Uterus (tissue), 3 donors: ENCODE measurements at regions not wholly inside any gene's neighbourhood (a gene's known extent, or its start where the extent isn't known, plus 50 kb on each side); places are given as distances from the start of the nearest gene placed in this dataset.

Source experiments
- DNase-seq, 2 donors: peaks; one replicate each; pipeline ENCODE4 v3.0.0-alpha.2; 2019 to 2020
- H3K27ac ChIP-seq, 2 donors: fragments of 200-600 bp; sonication (generic); 1 replicate in 1 of 2; 2 replicates in 1 of 2; pipeline ENCODE4 v1.5.1; 2016 to 2018
- H3K27me3 ChIP-seq, 2 donors: fragments of 200-600 bp; sonication (generic); one replicate each; pipeline ENCODE4 v1.5.1; 2018 to 2019; ENCODE audit warnings: control low read depth in 1 of 2
- H3K36me3 ChIP-seq, 2 donors: fragments of 200-600 bp; sonication (generic); one replicate each; pipeline ENCODE4 v1.5.1; 2019; ENCODE audit warnings: control low read depth in 1 of 2
- H3K4me1 ChIP-seq, 2 donors: fragments of 200-600 bp; sonication (generic); one replicate each; pipeline ENCODE4 v1.5.1; 2018 to 2019; ENCODE audit warnings: control low read depth in 1 of 2
- H3K4me3 ChIP-seq, 2 donors: fragments of 200-600 bp; sonication (generic); 1 replicate in 1 of 2; 2 replicates in 1 of 2; pipeline ENCODE4 v1.5.1; 2018 to 2019; ENCODE audit warnings: mild to moderate bottlenecking in 1 of 2
- H3K9me3 ChIP-seq, 2 donors: fragments of 200-600 bp; sonication (generic); one replicate each; pipeline ENCODE4 v1.5.1; 2019; ENCODE audit warnings: control low read depth in 1 of 2
- POLR2A ChIP-seq, 2 donors: fragments of 450-650 bp; IDR thresholded peaks; one replicate each; pipeline ENCODE4 v1.6.1; 2016; ENCODE audit warnings: antibody characterized with exemption in 2 of 2, mild to moderate bottlenecking in 1 of 2, moderate library complexity in 1 of 2
- intact Hi-C: fragments of 100-400 bp; cut with DNase I; formaldehyde crosslinking; loops from one replicate; pipeline ENCODE4 v1.15.1; 2023; ENCODE audit warnings: low total_unique reads
- TF ChIP-seq, protein P1 (sequence below), 4 experiments: fragments of 200-600 bp in 2 of 4; fragments of 450-650 bp in 2 of 4; sonication (generic) in 2 of 4; IDR thresholded peaks; one replicate each; pipeline ENCODE4 v1.5.1; 2016 to 2019; ENCODE audit warnings: antibody characterized with exemption in 4 of 4, mild to moderate bottlenecking in 2 of 4, moderate library complexity in 1 of 4
- donor health status: DM: yes; HTN: yes; CAD: no.

DNA sequence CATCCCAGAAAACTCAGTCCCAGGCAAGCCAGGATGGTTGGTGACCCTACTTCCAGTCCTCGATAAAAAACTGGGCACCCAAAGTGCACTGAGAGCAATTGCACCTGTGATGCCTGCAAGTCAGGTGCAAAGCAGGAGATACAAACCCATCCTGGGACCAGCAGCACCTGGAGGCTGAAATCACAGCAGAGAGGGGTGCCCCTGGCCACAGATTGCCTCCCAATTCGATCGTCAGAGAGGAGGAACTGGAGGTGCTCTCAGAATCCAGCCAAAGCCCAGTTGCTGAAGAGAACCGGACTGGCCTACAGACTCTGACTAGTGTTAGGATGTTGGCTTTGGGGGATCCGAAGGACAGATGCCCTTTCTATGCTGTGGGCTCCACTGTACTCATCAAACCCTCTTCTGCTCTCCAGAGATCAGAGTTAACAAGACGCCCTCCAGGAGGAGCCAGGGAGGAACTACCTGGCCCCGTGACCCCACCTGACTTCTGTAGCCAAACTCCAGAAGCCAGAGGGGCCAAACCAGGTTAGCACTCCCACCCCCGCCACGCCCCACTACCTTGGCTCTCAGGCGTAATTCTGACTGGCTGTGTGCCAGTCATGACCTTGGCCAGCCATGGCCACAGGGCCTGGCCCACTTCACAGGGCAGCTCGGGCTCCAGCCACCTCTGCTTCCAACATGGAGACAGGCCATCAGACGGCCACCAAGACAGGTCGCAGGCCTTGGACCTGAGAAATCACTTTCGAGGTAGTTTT lies 284.5 kb upstream of the RTL1 start:
- intact Hi-C loops, result no loop called here
- Histone ChIP-seq H3K4me3 (no peak overlapping the region), H3K27me3 (no peaks in the 10 kb centered on the region), H3K4me1 (no peaks in the 10 kb centered on the region), H3K36me3 (no peaks in the 10 kb centered on the region), H3K27ac (peak overlapping the region in 1 of 2 donors; percentile 15), H3K9me3 (no peaks in the 10 kb centered on the region)
- peak; percentile 8 to 13 for DNase-seq
- TF ChIP-seq, protein P1, sequence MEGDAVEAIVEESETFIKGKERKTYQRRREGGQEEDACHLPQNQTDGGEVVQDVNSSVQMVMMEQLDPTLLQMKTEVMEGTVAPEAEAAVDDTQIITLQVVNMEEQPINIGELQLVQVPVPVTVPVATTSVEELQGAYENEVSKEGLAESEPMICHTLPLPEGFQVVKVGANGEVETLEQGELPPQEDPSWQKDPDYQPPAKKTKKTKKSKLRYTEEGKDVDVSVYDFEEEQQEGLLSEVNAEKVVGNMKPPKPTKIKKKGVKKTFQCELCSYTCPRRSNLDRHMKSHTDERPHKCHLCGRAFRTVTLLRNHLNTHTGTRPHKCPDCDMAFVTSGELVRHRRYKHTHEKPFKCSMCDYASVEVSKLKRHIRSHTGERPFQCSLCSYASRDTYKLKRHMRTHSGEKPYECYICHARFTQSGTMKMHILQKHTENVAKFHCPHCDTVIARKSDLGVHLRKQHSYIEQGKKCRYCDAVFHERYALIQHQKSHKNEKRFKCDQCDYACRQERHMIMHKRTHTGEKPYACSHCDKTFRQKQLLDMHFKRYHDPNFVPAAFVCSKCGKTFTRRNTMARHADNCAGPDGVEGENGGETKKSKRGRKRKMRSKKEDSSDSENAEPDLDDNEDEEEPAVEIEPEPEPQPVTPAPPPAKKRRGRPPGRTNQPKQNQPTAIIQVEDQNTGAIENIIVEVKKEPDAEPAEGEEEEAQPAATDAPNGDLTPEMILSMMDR (IDR thresholded peaks at IDR 0.05), result no peak
- TF ChIP-seq POLR2A (IDR thresholded peaks at IDR 0.05), result no peak

DNA sequence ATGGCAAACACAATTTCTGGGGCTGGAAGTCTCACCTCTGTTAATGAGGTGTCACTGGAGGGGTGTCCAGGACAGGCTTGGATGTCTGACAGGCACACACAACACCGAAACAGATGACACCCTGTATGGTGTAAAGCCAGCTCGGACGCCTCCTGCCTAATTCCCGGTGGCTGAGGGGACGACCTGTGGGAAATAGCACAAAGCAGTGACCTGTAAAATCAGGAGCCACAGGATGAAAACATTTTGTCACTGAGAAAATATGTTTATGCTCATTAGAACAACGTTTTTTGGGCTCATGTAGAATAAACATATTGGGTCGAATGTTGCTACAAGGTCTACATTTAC lies 285.0 kb upstream of the RTL1 start:
- DNase-seq, result no peak
- Histone ChIP-seq H3K4me3 (no peak overlapping the region), H3K36me3 (no peaks in the 10 kb centered on the region), H3K27ac (peak overlapping the region in 1 of 2 donors; percentile 15), H3K9me3 (no peaks in the 10 kb centered on the region), H3K4me1 (no peaks in the 10 kb centered on the region), H3K27me3 (no peaks in the 10 kb centered on the region)
- TF ChIP-seq, protein P1 (IDR thresholded peaks at IDR 0.05), result no peak
- no peak for TF ChIP-seq POLR2A (IDR thresholded peaks at IDR 0.05)
- intact Hi-C loops, result no loop called here

DNA sequence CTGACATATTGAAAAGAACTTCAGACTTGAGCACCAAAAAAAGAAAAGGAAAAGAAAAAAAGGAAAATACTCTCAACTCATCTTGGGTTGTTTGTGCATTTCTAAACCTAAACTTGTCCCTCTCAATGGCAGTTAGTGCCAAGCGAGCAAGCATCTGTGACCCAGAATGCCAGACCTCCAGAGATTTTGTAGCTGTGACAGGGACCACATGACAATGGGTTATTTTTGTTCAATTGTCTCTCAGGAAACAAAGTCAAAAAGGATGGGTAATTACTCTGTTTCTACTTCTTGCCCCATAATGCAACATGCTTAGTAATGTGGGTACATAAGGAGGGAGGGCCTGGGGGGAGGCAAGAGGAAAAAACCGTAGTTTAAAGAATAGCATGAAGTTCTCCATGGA lies 285.7 kb upstream of the RTL1 start:
- no peaks in the 10 kb centered on the region for H3K27me3 ChIP-seq

DNA sequence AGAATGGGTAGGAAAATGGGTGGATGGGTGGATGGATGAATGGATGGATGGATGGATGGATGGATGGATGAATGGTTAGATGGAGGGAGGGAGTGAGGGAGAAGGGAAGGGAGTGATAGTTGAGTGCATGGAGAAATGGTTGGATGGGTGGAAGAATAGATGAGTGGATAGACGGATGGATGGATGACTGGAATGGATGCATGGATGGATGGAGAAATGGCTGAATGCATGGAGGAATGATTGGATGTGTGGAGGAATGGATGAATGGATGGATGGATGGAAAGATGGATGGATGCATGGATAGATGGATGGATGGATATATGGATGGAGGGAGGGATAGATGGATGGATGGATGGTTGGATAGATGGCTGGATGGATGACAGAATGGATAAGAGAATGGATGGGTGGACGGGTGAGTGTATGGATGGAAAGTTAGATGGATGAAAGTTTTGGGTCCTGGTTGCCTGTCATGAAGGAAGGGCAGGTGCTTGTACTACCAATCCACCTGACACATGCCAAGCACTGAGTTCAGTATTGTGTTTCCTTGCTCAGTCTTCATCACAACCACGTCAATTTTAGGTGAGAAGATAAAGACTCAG lies 286.5 kb upstream of the RTL1 start:
- DNase-seq, result no peak
- TF ChIP-seq, protein P1 (IDR thresholded peaks at IDR 0.05), result no peak
- no peak for TF ChIP-seq POLR2A (IDR thresholded peaks at IDR 0.05)
- Histone ChIP-seq H3K9me3 (no peaks in the 10 kb centered on the region), H3K27ac (no peak overlapping the region), H3K4me1 (no peaks in the 10 kb centered on the region), H3K4me3 (no peak overlapping the region), H3K36me3 (no peaks in the 10 kb centered on the region), H3K27me3 (no peaks in the 10 kb centered on the region)
- intact Hi-C loops, result no loop called here

More for the DNA sequence above, 285.7 kb upstream of the RTL1 start:
- H3K4me3 ChIP-seq, result no peak overlapping the region
- DNase-seq, result no peak
- intact Hi-C loops, result no loop called here
- no peak for TF ChIP-seq POLR2A (IDR thresholded peaks at IDR 0.05)
- TF ChIP-seq, protein P1 (IDR thresholded peaks at IDR 0.05), result no peak
- no peaks in the 10 kb centered on the region for H3K9me3 ChIP-seq
- H3K4me1 ChIP-seq, result no peaks in the 10 kb centered on the region
- no peak overlapping the region for H3K27ac ChIP-seq
- H3K36me3 ChIP-seq, result no peaks in the 10 kb centered on the region

DNA sequence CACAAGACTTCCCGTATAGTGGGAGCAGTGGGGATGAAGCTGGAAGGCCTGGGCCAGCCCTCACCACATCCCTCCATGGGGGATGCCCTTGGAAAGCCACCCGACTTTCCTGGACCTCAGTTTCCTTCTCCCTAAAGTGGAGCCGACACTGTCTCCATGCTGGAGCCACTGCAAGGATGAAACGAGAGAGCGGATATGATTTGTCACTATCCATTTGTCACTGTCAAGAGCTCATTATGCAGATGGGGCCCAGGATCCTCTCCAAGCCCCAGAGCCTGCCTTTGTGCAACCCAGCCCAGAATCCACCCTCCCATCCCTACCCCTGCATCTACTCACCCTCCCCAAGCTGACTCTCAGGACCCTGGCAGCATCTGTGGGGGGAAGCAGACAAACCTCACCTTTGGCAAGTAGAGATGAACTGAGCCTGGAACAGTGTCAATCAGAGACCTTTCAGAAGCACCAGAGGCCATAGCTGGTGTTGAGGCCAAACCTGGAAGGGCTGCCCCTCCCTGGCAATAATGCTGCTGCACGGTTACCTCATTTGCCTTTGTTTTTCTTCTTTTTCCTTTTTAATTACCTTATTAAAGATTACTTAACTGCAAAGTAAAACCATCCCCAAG lies 287.7 kb upstream of the RTL1 start:
- no peaks in the 10 kb centered on the region for H3K27me3 ChIP-seq
- H3K4me3 ChIP-seq, result no peak overlapping the region
- TF ChIP-seq, protein P1 (IDR thresholded peaks at IDR 0.05), result no peak
- no peak for TF ChIP-seq POLR2A (IDR thresholded peaks at IDR 0.05)
- intact Hi-C loops, result no loop called here
- peak in 1 of 2 donors; percentile 12 for DNase-seq
- no peaks in the 10 kb centered on the region for H3K36me3 ChIP-seq
- no peaks in the 10 kb centered on the region for H3K9me3 ChIP-seq
- H3K4me1 ChIP-seq, result no peaks in the 10 kb centered on the region
- H3K27ac ChIP-seq, result no peak overlapping the region
